Breast epithelium (tissue), 3 donors: ENCODE measurements at regions not wholly inside any gene's neighbourhood (a gene's known extent, or its start where the extent isn't known, plus 50 kb on each side); places are given as distances from the start of the nearest gene placed in this dataset.

ENCODE experiments used
- CTCF ChIP-seq, 3 donors: fragments of 450-650 bp; IDR thresholded peaks; one replicate each; pipeline ENCODE4 v1.5.1; 2016 to 2017; ENCODE audit warnings: antibody characterized with exemption in 3 of 3, mild to moderate bottlenecking in 3 of 3, moderate library complexity in 3 of 3
- POLR2A ChIP-seq: fragments of 450-650 bp; IDR thresholded peaks from one replicate; pipeline ENCODE4 v1.6.1; 2016; ENCODE audit warnings: antibody characterized with exemption, mild to moderate bottlenecking, moderate library complexity
- POLR2AphosphoS5 ChIP-seq, 3 donors: sonication (generic); formaldehyde crosslinking; IDR thresholded peaks; one replicate each; pipeline ENCODE4 v1.6.1; 2017; ENCODE audit warnings: antibody characterized with exemption in 3 of 3

GRCh38 chr3:90076136-90076535 is 968.7 kb downstream of the EPHA3 start:
- TF ChIP-seq CTCF (IDR thresholded peaks at IDR 0.05): no peak
- no peak for TF ChIP-seq POLR2A
- TF ChIP-seq POLR2AphosphoS5 (IDR thresholded peaks at IDR 0.05): no peak
